ENCODE measurements at regions not wholly inside any gene's neighbourhood (a gene's known extent, or its start where the extent isn't known, plus 50 kb on each side); places are given as distances from the start of the nearest gene placed in this dataset.

DNA sequence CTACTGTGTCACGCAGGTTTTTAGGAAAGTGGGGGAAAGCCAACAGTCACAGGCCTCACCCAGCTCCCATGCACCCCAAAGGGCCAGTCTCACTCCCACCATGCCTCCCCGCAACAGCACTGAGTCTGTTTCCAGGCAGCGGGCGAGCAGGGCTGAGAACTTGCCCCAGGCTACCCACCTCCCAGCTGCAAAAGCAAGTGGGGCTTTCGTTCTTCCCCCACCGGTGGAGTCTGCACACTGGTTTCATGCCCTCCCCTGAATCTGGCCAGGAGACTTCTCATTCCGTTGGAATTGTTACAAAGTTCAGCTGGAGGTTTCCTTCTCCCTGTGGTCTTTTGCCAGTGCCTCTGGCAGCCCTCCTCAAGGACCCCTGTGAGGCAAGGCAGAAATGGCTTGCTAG lies 53.6 kb upstream of the KCNJ15 start:
- no peak for DNase-seq

DNA sequence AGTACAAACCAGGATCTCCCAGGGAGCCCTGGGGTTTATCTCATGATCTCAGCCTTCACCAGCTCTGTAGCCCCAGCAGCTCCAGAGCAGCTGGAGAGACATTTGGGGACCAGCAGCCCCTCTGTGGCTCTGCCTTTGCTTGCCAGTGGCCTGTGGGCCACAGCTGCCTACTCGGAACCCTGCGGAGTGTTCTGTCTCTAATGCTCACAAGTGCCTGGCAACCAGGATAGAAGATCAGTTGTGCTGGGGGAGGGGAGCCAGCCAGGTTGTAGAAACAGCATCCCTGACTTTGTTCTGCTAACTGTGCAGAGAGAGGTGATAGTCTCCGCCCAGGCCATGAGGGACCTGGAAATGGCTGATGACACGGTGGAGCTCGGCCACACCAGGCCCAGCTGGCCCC lies 50.9 kb upstream of the KCNJ15 start:
- DNase-seq, result no peak

DNA sequence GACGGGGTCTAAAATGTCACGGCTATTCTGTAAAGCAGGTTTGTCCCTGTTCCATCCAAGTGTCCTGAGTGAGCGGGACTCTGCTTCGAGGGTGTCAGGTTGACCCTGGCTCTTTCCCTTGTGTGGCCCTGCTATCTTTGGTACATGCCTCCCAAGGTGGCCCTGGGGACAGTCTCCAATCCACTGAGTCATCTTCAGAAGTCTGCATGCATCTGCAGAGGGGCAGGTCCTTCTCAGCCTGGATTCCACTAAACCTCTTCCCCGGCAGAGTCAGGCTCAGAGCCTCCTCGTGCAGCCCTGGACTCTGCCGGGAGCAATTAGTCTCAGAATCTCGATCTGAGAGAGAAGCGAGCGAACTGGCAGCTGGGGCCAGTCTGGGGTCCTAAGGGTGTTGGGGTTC lies 50.1 kb upstream of the KCNJ15 start:
- DNase-seq, result no peak
